ENCODE measurements at regions not wholly inside any gene's neighbourhood (a gene's known extent, or its start where the extent isn't known, plus 50 kb on each side); places are given as distances from the start of the nearest gene placed in this dataset.

DNA sequence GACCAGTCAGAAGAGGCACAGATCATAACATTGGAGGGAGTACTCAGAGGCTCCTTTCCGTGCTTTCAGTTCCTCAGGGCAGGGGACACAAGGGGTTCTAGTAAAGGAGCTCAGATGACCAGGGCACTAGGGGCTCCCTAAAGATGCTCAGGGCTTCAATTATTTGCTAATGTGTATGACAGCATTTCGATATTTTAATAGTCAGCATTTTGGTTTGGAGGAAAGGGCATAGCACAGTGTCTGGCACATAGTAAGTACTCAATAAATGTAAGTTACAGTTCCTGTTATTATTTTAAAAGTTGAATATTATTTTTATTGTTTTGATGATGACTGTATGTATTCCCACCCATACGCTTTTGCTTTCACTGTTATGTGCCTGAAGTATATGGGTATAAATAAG is 260.0 kb downstream of the REEP3 start:
- H3K4me2 ChIP-seq, result no peak overlapping the region
- no peaks in the 10 kb centered on the region for H3K4me1 ChIP-seq (ENCODE audit: insufficient read depth)
- no peaks in the 10 kb centered on the region for H4K20me1 ChIP-seq (ENCODE audit: insufficient read depth, poor library complexity, severe bottlenecking)
- TF ChIP-seq, protein P1, sequence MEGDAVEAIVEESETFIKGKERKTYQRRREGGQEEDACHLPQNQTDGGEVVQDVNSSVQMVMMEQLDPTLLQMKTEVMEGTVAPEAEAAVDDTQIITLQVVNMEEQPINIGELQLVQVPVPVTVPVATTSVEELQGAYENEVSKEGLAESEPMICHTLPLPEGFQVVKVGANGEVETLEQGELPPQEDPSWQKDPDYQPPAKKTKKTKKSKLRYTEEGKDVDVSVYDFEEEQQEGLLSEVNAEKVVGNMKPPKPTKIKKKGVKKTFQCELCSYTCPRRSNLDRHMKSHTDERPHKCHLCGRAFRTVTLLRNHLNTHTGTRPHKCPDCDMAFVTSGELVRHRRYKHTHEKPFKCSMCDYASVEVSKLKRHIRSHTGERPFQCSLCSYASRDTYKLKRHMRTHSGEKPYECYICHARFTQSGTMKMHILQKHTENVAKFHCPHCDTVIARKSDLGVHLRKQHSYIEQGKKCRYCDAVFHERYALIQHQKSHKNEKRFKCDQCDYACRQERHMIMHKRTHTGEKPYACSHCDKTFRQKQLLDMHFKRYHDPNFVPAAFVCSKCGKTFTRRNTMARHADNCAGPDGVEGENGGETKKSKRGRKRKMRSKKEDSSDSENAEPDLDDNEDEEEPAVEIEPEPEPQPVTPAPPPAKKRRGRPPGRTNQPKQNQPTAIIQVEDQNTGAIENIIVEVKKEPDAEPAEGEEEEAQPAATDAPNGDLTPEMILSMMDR (IDR thresholded peaks at IDR 0.05; ENCODE audit: poor library complexity), result no peak
- no peak for TF ChIP-seq EZH2phosphoT487 (IDR thresholded peaks at IDR 0.05; ENCODE audit: low read depth, severe bottlenecking, unreplicated experiment)
- TF ChIP-seq EZH2 (IDR thresholded peaks at IDR 0.05; ENCODE audit: borderline replicate concordance), result no peak
- H3K9me2 ChIP-seq (replicated peaks; ENCODE audit: insufficient read depth), result no peaks in the 10 kb centered on the region
- no peaks in the 10 kb centered on the region for H3K79me2 ChIP-seq
- H3K36me3 ChIP-seq (replicated peaks; ENCODE audit: insufficient read depth, low read depth), result no peaks in the 10 kb centered on the region
- WGBS (ENCODE audit: low lambda C conversion rate, missing lambda C conversion rate), result 96% methylated on average over 3 of the region's 3 CpGs
- no peak for DNase-seq (ENCODE audit: low spot score)
- H2AFZ ChIP-seq, result no peak overlapping the region
- no peak overlapping the region for H3K27ac ChIP-seq
- no peaks in the 10 kb centered on the region for H3K9me3 ChIP-seq (ENCODE audit: low read depth)
- no peaks in the 10 kb centered on the region for H3K27me3 ChIP-seq
- H3K4me3 ChIP-seq, result no peak overlapping the region

DNA sequence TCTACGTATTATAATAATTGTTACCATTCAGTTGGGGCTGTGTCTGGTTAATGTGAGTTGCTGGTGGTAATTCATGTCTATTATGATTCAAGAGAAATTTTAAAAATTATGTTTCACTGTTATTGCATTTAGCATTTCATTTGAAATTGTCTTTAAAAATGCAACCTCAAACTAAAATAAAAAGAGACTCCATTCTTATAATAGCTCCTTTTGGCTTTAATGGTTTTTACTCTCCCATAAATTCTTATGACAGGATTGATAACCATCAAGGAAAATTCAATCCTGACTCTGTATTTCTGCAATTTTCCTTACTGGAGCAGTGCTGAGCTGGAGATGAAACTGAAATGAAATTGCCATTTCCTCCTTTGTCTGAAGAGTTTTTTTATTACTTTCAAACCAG is 262.7 kb downstream of the REEP3 start:
- DNase-seq (ENCODE audit: low spot score), result no peak
- H4K20me1 ChIP-seq (ENCODE audit: insufficient read depth, poor library complexity, severe bottlenecking), result no peaks in the 10 kb centered on the region
- WGBS (ENCODE audit: low lambda C conversion rate, missing lambda C conversion rate), result 80% methylated on average over 1 of the region's 1 CpG
- no peaks in the 10 kb centered on the region for H3K36me3 ChIP-seq (replicated peaks; ENCODE audit: insufficient read depth, low read depth)
- no peak overlapping the region for H3K27ac ChIP-seq
- H3K4me2 ChIP-seq, result no peak overlapping the region
- H3K4me3 ChIP-seq, result no peak overlapping the region
- no peaks in the 10 kb centered on the region for H3K9me2 ChIP-seq (replicated peaks; ENCODE audit: insufficient read depth)
- H3K27me3 ChIP-seq, result no peaks in the 10 kb centered on the region
- TF ChIP-seq, protein P1 (IDR thresholded peaks at IDR 0.05; ENCODE audit: poor library complexity), result no peak
- TF ChIP-seq EZH2phosphoT487 (IDR thresholded peaks at IDR 0.05; ENCODE audit: low read depth, severe bottlenecking, unreplicated experiment) (no peak), EZH2 (IDR thresholded peaks at IDR 0.05; ENCODE audit: borderline replicate concordance) (no peak)
- H3K79me2 ChIP-seq, result no peaks in the 10 kb centered on the region
- H3K9me3 ChIP-seq (ENCODE audit: low read depth), result no peaks in the 10 kb centered on the region
- no peaks in the 10 kb centered on the region for H3K4me1 ChIP-seq (ENCODE audit: insufficient read depth)
- H2AFZ ChIP-seq, result no peak overlapping the region

DNA sequence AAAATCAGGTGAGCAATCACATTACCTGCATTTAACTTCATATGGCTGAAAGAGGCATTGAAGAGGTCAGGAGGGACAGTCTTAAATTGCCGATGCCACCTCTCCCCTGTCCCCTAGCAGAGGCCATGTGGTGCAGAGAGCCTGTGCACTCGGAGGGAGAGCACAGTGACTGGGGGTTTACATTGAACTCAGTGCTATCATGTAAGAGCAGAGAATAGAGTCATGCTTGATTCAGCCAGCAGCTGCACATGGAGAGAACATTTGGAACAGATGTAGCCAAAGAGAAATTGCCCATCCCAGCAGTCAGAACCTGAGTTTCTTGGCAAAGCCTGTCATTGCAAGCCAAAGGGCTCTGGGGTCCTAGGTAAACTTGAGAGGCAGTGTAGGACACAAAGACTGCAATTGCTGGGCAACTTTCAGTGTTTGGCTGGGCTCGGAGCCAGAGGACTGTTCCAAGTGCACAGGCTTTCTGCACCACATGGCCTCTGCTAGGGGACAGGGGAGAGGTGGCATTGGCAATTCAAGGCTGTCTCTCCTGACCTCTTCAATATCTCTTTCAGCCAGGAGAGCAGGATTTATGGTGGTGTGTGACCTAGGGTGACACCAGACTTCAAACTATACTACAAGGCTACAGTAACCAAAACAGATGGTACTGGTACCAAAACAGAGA is 267.1 kb downstream of the REEP3 start:
- Histone ChIP-seq H4K20me1 (ENCODE audit: insufficient read depth, poor library complexity, severe bottlenecking) (no peaks in the 10 kb centered on the region), H3K79me2 (no peaks in the 10 kb centered on the region), H3K27me3 (no peaks in the 10 kb centered on the region), H3K4me1 (ENCODE audit: insufficient read depth) (no peaks in the 10 kb centered on the region), H3K9me3 (ENCODE audit: low read depth) (no peaks in the 10 kb centered on the region), H3K27ac (no peak overlapping the region), H3K4me3 (no peak overlapping the region), H3K4me2 (no peak overlapping the region), H3K36me3 (replicated peaks; ENCODE audit: insufficient read depth, low read depth) (no peaks in the 10 kb centered on the region), H3K9me2 (replicated peaks; ENCODE audit: insufficient read depth) (no peaks in the 10 kb centered on the region), H2AFZ (no peak overlapping the region)
- WGBS (ENCODE audit: low lambda C conversion rate, missing lambda C conversion rate), result 89% methylated on average over 3 of the region's 3 CpGs
- no peak for TF ChIP-seq EZH2phosphoT487 (IDR thresholded peaks at IDR 0.05; ENCODE audit: low read depth, severe bottlenecking, unreplicated experiment)
- TF ChIP-seq, protein P1 (IDR thresholded peaks at IDR 0.05; ENCODE audit: poor library complexity), result no peak
- no peak for TF ChIP-seq EZH2 (IDR thresholded peaks at IDR 0.05; ENCODE audit: borderline replicate concordance)
- no peak for DNase-seq (ENCODE audit: low spot score)

Measured in hepatocyte (in vitro differentiated cells).